ENCODE measurements at regions not wholly inside any gene's neighbourhood (a gene's known extent, or its start where the extent isn't known, plus 50 kb on each side); places are given as distances from the start of the nearest gene placed in this dataset.

DNA sequence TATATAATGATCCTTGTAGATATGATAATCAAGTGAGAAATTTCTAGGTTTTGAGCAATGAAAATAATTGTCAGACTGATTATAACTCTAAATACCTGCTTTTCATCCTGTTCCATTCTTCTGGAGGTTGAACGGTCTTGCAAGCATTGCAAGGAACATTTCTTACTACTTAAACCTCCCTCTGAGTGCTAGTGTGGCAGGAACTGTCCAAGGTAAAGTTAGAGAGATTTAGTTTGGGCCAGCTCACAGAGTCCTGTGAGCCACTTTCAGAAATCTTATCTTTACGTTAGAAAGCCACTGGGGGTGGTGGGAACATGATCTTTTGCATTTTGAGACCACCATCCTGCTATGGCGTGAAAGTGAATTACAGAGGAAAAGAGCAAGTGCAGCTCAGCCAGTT is 121.1 kb upstream of the NPHP3 start:
- TF ChIP-seq, protein P1, sequence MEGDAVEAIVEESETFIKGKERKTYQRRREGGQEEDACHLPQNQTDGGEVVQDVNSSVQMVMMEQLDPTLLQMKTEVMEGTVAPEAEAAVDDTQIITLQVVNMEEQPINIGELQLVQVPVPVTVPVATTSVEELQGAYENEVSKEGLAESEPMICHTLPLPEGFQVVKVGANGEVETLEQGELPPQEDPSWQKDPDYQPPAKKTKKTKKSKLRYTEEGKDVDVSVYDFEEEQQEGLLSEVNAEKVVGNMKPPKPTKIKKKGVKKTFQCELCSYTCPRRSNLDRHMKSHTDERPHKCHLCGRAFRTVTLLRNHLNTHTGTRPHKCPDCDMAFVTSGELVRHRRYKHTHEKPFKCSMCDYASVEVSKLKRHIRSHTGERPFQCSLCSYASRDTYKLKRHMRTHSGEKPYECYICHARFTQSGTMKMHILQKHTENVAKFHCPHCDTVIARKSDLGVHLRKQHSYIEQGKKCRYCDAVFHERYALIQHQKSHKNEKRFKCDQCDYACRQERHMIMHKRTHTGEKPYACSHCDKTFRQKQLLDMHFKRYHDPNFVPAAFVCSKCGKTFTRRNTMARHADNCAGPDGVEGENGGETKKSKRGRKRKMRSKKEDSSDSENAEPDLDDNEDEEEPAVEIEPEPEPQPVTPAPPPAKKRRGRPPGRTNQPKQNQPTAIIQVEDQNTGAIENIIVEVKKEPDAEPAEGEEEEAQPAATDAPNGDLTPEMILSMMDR (IDR thresholded peaks at IDR 0.05) = no peak
- TF ChIP-seq EP300 (IDR thresholded peaks at IDR 0.05) (no peak), POLR2AphosphoS5 (IDR thresholded peaks at IDR 0.05) (no peak)

All from sigmoid colon (tissue), 4 donors.